Posterior cingulate gyrus (tissue), 11 donors: ENCODE measurements at regions not wholly inside any gene's neighbourhood (a gene's known extent, or its start where the extent isn't known, plus 50 kb on each side); places are given as distances from the start of the nearest gene placed in this dataset.
"Not testable (repeated sequence)": the region's sequence is repeated elsewhere in the genome, so short reads cannot be mapped to it uniquely, and the experiment has no call there.

ENCODE experiments used
- DNase-seq, 10 donors: peaks; one replicate each; pipeline versions ENCODE4 v3.0.0 to v3.0.0-alpha.2; 2020 to 2021; ENCODE audit warnings: mixed read lengths in 3 of 10
- intact Hi-C: fragments of 100-400 bp; cut with DNase I; formaldehyde crosslinking; loops from one replicate; pipeline ENCODE4 v1.15.1; 2023

DNA sequence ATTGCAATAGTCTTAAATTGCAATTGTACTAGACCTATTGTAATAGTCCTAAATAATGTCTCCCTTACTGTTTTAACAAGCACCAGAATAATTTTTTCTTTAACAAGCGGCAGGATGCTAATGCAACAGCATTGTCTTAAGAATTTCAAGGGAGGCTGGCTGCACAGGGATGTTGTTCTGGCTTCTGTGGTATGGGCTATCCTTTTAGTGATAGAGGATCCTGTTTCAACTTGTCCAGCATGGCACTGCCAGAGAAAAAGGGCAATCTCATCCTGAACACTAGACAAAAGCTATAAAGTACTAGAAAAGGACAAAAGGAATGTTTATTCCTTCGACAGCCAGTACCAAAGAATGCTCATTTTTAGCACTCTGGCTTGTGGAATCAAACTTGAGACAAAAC, 405.5 kb upstream of the ACTRT1 start:
- DNase-seq: no peak
- intact Hi-C loops: no loop called here

GRCh38 chrX:128439159-128439558, 387.0 kb upstream of the ACTRT1 start:
- intact Hi-C loops: no loop called here
- no peak for DNase-seq

GRCh38 chrX:128438082-128438481, 385.9 kb upstream of the ACTRT1 start:
- no peak for DNase-seq
- intact Hi-C loops: no loop called here

DNA sequence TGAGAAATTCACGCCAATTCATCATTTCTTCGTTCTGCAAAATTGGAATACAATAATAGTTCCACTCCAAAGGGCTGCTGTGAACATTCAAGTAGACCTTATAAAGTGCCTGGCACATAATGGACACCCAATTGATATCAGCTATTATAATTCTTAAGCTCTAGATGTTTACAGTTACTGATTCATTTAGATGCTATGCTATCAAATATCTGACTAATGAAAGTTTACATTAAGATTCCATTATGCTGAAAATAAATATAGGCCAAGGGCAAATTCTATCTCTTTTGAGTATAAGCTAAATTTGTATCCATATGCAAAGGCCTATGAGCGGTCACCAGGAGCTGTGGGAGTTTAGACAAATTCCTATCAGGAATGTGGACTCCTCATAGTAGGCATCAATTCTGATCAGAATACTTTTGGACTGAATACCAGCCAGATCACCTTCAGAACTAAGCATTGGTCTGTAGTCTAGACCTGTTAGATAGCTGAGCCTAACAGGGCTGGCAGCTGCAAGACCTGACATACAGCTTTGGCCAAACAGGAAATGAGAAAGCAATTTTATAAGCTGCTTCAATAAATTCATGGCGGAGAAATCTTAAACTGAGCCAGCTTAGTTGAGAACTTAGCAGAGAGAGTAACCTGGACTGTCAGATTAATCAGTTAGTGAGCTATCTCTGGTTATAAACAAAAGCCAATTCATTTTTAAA, 384.3 kb upstream of the ACTRT1 start:
- DNase-seq: no peak

GRCh38 chrX:128425546-128425945, 373.3 kb upstream of the ACTRT1 start:
- intact Hi-C loops: no loop called here
- DNase-seq: no peak

More for the DNA sequence above, 384.3 kb upstream of the ACTRT1 start:
- intact Hi-C loops: no loop called here

- intact Hi-C loops: no loop called here
- no peak for DNase-seq
These were observed 356.6 kb upstream of the ACTRT1 start for GRCh38 chrX:128408842-128409241.

DNA sequence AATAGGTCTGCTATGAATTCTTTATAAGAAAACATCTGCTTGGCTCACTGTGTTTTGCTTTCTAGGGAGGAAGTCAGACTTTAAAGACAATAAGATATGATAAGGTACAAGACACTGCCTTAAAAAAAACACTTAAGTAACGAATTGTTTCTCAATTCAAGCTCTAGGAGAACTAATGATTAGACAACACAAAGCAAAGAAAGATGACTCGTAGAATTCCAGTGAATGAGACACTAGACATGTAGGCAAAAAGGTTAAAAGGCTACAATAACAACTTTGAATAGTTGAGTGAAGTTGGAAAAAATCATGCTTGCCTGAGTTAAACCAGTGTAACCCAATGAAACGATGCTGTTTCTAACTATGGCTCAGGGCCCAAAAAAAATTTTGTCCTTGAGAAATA, 344.4 kb upstream of the ACTRT1 start:
- intact Hi-C loops: no loop called here
- DNase-seq: no peak

GRCh38 chrX:128383846-128384245, 331.6 kb upstream of the ACTRT1 start:
- DNase-seq: peak in 1 of 10 donors; percentile 33
- intact Hi-C loops: not testable (repeated sequence)

GRCh38 chrX:128365492-128365891, 313.3 kb upstream of the ACTRT1 start:
- no peak for DNase-seq
- intact Hi-C loops: no loop called here

GRCh38 chrX:128335671-128336070, 283.5 kb upstream of the ACTRT1 start:
- no peak for DNase-seq
- intact Hi-C loops: no loop called here

DNA sequence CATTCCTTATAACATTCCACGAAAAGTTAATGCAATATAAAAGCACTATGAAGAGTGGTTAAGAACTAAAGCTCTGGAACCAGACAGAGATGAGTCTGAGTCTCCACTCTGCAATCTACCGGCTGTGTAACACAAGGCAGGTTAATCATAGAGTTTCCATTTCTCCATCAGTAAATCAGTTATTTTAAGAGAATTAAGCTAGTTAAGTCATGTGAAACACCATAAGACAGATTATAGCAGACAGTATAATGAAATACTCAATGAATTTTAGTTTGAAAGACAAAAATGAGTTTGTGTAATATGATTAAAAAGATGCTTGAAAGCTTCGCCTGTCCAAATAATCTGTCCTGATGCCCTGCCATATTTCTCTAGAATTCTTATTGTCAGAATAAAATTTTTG, 282.6 kb upstream of the ACTRT1 start:
- intact Hi-C loops: no loop called here

GRCh38 chrX:128310912-128311311, 258.7 kb upstream of the ACTRT1 start:
- DNase-seq: peak in 1 of 10 donors; percentile 53
- intact Hi-C loops: no loop called here

More for the DNA sequence above, 282.6 kb upstream of the ACTRT1 start:
- DNase-seq: no peak

DNA sequence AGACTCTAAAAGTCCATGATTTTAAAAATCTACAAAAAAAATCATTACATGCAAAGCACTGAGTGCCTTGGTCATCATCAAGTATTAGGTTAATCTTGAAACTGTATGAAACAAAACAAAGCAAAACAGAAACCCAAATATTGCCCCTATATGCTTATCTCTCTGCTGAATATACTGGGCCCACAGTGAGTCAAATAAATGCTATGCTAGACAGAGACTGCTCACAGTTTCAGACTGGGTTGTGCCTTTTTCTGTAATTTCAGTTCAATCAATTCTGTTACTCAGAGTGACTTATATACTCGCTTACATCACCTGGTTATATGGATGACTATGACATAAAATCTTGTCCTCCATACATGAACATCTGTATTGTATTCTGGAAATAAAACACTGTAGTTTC, 257.1 kb upstream of the ACTRT1 start:
- intact Hi-C loops: no loop called here
- no peak for DNase-seq

GRCh38 chrX:128294198-128294597, 242.0 kb upstream of the ACTRT1 start:
- peak in 1 of 10 donors; percentile 50 for DNase-seq
- intact Hi-C loops: no loop called here

DNA sequence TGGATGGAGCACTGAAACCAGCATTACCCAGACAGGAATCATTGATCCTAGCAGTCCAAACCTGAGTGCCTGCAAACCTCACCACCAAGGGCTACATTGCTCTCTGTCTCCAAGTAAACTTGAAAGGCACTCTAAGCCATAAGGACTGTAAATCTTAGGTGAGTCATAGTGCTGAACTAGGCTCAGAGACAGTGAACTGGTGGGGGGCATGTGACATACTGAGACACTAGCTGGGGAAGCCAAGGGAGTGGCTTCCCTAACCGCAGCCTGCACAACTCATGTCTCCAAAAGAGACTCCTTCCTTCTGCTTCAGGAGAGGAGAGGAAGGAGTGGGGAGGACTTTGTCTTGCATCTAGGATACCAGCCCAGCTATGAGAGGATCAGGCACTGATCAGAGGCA, 235.5 kb upstream of the ACTRT1 start:
- intact Hi-C loops: no loop called here
- DNase-seq: no peak

DNA sequence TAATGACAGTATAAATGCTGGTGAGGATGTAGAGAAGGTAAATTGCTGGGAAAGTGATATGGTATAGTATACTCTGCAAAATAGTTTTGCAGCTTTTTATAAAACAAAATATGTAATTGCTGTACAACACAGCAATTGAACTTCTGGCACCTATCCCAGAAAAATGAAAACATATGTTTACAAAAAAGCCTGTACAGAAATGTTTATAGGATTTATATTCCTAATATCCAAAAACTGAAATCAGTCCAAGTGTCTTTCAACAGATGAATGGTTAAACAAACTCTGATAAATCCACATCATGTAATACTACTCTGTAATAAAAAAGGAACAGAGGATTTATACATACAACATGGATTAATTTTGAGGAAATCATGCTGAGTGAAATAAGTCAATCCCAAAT, 198.4 kb upstream of the ACTRT1 start:
- no peak for DNase-seq
- intact Hi-C loops: no loop called here

DNA sequence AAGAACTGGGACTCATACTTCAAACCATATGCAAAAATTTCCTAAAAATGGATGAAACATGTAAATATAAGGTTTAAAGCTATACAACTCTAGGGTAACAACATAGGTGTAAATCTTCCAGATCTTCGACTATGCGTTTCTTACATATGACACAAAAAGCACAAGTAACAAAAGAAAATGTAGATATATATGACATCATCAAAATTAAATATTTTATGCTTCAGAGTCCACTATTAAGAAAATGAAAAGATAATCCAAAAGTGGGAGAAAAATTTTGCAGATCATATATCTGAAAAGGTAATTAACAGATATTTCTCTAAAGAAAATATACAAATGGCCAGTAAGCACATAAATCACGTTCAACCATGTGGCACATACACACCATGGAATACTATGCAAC, 164.2 kb upstream of the ACTRT1 start:
- intact Hi-C loops: no loop called here
- no peak for DNase-seq

DNA sequence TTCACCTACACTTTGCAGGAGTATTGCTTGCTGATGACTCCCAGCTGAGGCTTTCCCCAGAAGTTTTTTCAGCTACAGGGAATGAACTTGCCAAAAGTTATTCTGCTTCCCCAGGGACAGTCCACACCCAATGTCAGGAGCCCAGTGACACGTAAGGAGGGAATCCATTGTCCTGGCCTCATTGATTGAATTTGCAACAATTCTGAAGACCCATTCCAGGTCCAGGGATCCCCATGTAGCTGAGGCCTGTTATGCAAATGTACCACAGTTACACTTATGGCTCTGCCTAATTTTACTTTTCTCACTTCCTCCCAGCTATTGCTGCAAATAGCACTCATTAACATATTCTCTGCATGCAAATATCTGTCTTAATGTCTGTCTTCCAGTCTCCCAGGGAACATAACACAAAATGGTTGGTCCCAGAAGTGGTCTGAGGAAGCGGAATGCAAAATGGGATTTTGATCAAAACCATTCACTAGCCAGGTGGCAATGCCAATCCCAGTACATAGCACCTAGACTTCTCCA, 113.7 kb upstream of the ACTRT1 start:
- intact Hi-C loops: no loop called here
- no peak for DNase-seq

GRCh38 chrX:128156204-128156603, 104.0 kb upstream of the ACTRT1 start:
- peak in 2 of 10 donors; percentile 33 to 58 for DNase-seq
- intact Hi-C loops: no loop called here

DNA sequence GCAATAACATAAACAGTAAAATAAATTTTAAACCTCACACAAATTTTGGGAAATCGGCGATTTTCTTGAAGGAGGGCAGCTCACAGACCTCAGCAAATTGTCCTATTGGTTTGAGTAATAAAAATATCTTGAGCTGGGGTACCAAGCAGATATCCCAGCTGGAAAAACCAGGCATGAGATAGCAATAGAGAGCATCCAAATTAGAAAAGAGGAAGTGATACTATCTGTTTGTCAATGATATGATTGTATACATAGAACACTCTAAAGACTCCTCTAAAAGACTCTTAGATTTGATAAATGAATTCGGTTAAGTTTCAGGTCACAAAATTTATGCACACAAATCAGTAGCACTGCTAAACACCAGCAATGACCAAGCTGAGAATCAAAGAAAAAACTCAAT, 90.5 kb upstream of the ACTRT1 start:
- DNase-seq: no peak
- intact Hi-C loops: no loop called here

- DNase-seq: no peak
- intact Hi-C loops: no loop called here
These were observed 54.4 kb upstream of the ACTRT1 start for GRCh38 chrX:128106630-128107029.

GRCh38 chrX:128105659-128106058, 53.5 kb upstream of the ACTRT1 start:
- DNase-seq: no peak
- intact Hi-C loops: no loop called here
